GM21723 (cell line): ENCODE measurements at regions not wholly inside any gene's neighbourhood (a gene's known extent, or its start where the extent isn't known, plus 50 kb on each side); places are given as distances from the start of the nearest gene placed in this dataset.
A peak's percentile ranks its signal among the peaks of the same experiment; 100 is the strongest.

ENCODE experiments used
- ATAC-seq: cut with Tn5 transposase; IDR thresholded peaks from one replicate; pipeline ENCODE4 v1.9.1; 2021; ENCODE audit warnings: mild to moderate bottlenecking, moderate library complexity; ENCODE audit not compliant: unreplicated experiment

DNA sequence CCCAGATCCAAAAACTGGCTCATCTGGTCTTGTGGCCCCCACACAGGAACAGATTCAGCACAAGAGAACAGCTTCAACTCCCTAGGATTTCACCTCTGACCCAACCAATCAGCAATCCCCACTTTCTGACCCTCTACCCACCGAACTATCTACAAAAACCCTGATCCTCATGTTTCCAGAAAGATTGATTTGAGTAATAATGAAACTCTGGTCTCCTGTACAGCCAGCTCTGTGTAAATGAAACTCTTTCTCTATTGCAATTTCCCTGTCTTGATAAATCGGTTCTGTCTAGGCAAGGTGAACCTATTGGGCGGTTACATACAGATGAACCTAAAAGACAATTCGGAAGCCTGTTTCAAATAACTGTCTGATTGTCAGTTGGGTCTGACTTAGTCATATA is 847.6 kb upstream of the ALCAM start:
- peak; percentile 32 for ATAC-seq

DNA sequence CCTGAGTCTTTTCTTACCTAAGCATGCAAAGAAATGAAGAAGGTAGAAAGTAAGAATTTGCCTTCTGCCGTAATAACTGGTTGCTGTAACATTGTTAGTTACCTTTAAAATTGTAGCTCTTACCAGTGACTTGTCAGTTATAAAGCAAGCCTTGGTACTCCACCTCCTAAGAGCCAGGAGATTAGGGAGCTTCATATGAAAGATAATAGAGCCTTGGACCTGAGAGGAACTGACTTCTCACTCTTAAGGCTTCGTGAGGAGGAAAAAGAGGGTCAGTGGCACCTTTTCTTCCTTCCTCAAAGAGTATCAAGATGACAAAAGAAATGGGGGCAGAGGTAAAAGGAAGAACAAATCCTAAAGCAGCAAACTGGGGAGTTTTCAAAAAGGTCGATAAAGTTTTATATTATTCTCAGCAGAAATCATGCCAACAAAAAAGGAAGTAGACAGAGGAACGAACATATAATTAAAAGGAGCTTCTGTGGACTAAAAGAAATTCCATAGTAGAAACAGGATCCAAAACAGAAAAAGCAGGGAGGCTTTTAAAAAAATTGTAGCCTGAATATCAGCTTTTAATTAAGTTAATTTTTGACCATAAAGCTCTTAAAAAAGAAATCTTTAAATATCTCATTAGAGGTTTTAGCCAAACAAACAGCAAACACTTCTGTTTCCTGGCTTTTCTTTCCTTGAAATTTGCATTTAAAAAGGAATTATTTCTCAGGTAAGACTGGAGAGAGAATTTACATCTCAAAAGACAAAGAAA is 847.1 kb upstream of the ALCAM start:
- ATAC-seq, result no peak

DNA sequence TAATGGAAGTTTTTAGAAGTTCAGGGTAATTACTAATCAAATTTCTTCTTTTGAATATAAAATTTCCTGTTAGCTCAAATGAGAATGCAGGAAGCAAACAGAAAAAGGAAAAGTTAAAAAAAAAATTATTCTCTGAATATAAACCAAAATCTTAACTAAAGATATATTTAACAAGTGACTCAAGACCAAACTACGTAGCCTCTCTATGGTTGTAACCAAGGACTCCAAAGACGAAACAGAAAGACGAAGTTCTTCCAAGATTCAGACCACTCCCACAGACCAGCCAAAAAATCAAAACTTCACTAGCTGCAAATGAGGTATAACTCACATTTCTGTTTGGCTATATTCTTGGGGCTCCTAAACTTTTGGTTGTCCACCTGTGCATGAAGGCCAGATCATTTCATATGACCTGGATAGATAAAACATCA is 846.5 kb upstream of the ALCAM start:
- ATAC-seq, result peak; percentile 44

DNA sequence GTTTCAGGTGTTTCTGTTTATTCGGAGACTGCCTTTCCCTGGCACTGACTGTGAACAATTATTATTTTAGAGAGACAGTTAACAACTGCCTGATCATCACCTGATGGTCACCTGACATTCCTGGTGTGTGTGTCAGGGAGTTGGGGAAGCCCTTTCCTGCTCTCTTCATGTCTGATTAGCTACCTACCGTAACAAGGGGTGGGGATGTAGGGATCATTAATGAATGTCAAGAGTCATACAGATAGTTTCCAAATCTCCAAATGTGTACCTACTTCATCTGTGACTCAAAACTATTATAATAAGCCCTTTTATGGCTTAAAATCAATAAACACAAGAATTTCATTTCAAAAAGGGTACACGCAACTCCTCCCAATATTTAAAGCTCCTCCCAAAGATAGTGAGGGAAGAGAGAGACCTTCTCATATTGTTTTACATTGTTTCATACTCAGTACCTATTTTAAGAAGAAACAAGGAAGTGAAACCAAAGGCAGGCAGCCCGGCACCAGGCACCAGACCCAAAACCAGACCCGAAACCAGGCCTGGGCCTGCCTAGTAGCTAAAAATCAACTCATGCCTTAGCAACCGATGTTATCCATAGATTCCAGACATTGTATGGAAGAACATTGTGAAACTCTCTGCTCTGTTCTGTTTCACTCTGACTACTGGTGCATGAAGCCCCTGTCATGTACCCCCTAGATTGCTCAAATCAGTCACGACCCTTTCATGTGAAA is 844.9 kb upstream of the ALCAM start:
- peak; percentile 51 for ATAC-seq

DNA sequence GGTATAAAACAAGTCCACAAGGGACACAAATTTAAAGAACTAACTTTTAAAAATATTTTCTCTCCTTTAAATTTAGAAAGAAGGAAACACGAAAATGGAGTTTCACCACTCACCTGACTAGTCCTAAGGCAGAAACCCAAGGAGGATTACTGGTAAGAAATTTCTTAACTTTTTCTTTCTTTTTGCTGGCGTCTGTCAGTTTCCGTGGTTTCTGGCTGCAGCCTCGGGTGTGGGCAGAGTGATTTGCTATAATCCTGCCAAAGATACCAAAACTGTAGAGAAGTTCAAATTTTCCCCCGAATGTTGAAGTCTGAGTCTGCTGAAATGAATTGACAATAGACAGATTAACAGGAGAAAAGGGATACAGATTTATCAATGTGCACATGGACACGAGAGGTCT is 843.6 kb upstream of the ALCAM start:
- peak; percentile 28 for ATAC-seq

DNA sequence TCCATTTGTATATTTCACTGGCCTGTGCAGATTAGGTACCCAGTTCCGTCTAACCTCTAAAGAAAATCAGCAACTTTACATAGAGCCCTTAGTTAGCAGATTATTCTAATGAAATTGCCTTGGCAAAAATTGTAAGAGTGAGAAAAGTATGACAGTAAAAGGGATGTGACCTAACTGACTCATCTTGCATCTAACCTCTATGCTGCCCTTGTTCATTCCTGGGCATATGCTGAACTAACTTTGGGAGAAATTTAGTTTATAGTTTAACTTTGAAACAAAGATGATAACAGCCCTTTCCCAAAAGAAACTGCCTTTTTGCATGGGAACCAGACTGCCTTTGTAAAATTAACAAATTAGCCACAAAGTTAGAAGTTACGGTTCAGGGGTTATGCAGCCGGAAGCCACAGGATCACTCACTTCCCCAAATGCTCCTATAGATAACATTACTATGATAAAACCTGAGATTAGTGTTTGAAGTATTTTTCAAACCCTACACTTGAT is 839.8 kb upstream of the ALCAM start:
- peak; percentile 76 for ATAC-seq

DNA sequence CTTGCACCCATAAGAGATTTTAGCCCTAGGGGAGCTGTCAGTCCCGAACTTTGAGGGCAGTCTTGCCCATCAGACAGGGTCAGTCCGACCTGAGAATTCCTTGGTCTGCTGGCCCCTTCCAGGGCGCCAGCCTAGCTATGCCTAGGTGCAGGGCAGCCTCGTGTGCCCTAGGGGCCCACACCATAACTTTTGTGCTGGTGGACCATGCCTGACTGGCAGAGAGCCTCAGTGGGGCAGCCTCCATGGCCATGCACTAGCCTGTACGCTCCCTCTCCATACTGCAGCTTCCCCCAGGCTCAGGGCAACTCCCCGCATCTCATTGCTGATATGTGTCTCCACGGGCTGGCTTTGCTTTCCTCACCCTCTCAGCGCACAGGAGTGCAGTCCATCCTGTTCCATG is 835.8 kb upstream of the ALCAM start:
- ATAC-seq, result no peak

DNA sequence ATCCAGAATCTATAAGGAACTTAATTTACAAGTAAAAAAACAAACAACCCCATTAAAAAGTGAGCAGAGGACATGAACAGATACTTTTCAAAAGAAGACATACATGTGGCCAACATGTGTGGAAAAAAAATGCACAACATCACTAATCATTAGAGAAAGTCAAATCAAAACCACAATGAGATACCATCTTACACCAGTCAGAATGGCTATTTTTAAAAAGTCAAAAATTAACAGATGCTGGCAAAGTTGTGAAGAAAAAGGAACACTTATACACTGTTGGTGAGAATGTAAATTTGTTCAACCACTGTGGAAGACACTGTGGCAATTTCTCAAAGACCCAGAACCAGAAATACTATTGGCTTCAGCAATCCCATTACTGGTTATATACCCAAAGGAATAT is 830.0 kb upstream of the ALCAM start:
- ATAC-seq, result no peak

DNA sequence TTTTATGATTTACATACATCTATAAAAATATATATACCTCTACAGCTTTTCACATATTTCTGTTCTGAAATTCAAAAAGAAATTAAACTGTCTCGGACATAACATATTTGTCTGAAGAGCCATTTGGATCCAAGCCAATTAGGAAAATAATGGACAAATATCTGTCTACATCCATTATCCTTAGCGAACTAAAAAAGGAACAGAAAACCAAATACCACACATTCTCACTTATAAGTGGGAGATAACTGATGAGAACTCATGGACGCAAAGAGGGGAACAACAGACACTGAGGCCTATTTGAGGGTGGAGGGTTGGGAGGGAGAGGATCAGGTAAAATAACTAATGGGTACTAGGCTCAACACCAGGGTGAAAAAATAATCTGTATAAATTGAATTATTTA is 829.4 kb upstream of the ALCAM start:
- ATAC-seq, result no peak

DNA sequence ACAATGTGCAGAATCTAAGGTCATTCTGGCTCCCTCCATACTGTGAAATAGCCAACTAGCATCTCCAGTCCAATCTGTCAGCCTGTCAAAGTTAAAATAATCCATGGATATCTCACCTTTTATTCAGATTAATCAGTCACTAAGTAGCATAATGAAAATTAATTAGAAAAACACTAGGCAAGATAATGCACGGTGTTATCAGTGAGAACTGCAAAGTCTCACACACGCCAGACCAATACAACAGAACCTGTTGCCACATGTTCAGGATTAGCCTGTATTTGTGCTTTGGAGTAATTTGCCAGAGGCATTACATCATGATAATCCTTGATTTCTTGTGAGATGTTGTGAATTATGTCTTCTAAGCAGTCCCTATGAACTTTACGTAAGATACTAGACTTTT is 820.4 kb upstream of the ALCAM start:
- no peak for ATAC-seq

DNA sequence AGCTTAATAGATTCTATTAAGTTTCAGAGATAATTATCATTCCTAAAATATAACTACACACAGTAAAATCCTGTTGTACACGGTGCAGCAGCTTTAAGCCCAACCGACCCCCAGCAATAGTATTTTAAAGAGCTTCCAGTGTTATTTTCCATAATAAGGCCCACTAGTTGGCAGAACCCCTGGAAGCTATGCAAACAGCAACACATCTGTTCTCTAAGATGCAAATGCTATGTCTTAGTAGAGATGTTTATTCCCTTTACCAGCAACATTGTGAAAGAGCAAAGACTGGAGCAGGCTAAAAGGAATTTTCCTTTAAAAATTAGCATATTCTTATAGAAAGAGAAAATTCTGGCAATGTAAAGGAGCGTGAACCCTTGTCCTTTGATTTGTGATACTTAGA is 819.7 kb upstream of the ALCAM start:
- ATAC-seq, result no peak

DNA sequence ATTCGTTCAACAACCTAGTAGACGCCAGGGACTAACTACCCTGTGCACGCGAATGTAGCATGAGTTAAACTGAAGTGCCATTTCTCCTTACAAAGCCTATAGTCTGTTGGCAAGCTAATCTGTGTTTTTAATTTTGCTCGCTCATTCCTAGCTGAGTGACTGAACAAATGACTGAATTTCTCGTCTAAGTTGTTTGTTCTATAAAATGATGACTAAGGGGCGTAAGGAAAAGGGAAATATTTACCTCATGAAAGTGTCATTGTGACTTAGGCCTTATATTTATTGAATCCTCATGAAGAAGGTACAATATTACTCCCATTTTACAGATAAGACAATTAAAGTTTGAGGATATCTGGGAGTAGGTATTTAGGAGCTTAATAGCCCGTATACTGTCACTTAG is 818.3 kb upstream of the ALCAM start:
- ATAC-seq, result no peak

DNA sequence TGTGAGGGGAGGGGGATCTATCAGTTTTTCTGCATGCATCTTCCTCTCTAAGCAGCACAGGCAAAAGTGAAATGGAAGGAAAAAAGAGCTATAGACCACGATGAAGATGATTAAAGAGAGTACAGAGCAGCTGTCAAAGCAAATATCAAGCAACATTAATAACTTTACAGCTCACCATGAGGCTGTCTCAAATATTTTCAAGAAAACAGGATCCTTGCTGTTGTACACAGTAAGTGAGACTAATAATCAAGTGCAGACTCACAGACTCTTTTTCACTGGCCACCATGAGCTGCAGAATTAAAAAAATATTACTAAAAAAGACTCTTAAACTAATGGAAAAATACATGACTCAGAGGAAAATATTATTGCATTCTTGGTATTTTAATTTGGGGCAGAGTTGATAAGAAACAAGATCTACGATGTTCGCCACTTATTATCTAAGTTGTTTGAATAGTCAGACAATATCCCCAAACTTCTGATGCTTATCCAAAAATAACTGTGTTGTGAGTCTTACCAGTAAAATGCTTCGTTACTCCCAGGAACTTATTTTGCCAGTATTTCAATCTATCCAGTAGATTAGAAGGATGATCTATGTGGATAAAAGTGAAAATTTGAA is 817.5 kb upstream of the ALCAM start:
- ATAC-seq, result no peak

DNA sequence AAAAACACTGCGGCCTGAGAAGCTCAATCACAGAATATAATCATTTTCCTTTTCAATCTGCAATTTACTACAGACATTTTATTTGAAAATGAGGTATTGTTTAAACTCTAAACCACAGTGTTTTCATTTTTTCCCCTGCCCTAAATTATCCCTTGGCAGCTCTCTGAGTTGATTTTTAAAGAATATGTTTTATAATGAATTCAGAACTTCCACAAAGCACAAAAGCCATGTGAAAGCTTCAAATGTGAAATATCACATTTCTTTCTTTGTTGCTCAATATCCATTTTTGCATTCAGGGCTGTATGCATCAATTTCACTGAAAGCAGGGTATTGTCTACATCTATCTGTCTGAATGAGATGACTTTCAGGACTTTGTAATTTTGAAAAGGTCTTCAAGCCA is 813.6 kb upstream of the ALCAM start:
- ATAC-seq, result no peak

DNA sequence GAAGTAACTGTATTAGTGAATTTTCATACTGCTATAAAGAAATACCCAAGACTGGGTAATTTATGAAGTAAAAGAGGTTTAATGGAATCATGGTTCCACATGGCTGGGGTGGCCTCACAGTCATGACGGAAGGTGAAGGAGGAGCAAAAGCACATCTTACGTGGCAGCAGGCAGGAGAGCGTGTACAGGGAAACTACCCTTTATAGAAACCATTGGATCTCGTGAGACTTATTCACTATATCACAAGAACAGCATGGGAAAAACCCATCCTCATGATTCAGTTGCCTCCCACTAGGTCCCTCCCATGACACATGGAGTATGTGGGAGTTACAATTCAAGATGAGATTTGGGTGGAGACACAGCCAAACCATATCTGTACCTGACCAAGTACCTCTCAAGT is 812.3 kb upstream of the ALCAM start:
- no peak for ATAC-seq

DNA sequence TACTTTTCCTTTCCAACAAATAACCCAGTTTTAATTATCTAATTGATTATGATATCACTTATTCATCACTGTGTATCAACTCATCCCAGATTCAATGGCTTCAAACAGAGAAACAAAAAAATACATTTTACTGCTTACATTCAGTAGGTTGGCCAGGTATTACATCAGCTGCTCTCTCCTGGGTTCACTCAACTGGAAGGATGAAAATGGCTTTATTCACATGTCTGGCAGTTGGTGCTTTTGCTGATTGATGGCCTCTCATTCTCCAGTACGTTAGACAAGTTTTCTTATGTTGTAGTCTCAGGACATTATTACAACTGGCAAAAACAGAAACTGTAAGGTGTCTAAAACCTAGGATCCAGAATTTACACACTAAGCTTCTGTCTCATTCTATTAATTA is 811.0 kb upstream of the ALCAM start:
- no peak for ATAC-seq

DNA sequence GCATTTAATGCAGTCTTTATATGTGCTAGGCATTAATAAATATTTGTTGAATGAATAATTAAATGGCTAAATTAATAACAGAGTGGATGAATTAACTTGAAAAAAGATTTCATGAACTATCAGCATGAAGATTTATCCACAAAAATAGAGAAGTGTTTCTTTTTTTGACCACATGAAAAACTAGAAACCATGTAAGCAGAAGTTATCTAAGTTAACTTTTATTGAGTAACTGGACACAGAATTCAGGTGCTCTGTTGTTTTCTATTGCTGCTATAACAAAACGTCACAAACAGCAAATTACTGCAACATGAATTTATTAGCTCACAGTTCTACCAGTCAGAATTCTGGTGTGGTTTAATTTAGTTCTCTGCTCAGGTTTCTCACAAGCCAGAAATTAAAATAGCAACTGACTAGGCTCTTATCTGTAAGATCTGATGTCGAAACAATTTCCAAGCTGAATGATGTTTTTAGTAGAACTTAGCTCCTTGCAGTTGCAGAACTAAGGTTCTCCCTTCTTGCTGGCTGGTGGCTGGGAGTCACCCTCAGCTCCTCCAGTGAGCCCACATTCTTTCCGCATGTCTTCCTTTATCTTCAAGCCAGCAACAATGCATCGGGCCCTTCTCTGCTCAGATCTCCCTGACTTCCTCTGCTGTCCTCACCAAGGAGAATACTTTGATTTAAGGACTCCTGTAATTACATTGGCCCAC is 810.2 kb upstream of the ALCAM start:
- ATAC-seq, result no peak

DNA sequence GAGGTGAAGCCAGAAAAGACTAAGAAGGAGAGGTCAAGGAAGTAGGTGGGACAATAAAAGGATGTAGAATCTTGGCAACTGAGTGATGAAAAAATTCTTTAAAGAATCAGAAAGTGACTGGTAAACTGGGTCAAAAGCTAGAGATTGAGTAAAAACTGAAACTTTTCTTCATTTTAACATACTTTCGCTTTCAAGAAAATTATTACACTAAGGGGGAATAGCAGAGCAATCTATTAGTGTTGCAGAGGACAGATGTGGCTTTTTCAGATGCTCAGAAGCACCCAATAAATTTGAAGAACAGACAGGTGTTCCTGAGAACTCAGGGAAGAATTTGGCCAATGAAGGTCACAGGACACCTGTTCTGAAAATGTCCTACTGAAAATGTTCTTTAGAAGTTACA is 805.4 kb upstream of the ALCAM start:
- ATAC-seq, result no peak

DNA sequence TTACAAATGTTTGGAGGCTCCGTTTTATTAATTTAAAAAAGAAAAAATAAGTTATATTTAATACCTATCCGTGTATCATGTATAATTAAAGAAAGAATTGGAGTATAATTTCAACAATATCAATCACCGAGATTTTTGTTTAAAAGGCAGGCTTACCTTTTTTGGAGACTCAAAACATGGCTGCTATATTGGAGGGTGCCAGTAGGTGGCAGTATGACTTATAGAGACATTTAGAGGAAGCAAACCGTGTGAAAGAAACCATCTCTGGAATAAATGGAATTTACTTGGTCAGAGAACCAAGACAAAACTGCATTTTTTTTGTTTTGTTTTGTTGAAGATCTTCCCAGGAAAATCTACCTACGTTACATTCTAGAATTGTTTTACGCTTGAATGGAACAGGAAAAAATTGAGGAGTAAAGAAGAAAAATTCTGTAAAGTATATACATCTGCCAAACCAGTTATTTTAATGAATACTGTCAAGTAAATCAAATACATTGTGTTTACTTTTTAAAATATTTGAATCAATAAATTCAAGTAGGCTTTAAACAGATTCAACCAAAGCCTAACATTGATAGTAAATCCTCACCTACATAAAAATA is 802.6 kb upstream of the ALCAM start:
- ATAC-seq, result no peak

DNA sequence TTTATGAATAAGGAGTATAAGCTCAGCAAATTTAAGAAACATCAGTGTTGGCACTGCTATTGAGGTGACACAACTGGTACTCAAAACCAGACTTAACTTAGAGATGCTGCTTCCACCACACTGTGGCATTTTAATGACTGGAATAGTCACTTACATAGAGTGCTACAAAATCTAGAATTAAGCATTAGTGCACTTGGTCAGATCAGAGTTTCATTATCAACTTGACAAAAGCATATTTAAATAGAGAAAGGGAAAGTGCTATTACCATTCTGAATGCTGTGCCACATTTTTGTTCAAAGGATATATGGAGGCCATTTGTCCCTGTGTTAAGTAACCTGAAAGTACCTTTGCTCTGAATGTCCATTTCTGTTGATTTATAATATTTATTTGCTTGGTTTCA is 800.7 kb upstream of the ALCAM start:
- no peak for ATAC-seq

DNA sequence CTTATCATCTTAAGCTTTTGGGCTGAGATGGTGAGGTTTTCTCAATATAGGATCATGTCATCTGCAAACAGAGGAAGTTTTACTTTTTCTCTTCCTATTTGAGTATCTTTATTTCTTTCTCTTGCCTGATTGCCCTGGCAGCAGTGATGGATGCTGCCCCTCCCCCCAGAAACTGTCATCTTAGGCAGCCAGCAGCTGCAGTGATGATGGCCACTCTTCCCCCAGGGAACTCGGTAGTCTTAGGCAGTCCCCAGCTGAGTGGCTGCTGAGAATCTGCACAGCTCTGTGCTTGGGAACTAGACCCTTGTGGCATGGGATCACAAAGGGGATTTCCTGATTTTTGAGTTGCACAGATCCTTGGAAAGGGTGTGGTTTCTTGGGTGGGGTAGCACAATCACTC is 791.1 kb upstream of the ALCAM start:
- ATAC-seq, result no peak
